Stomach (tissue), 4 donors: ENCODE measurements at regions not wholly inside any gene's neighbourhood (a gene's known extent, or its start where the extent isn't known, plus 50 kb on each side); places are given as distances from the start of the nearest gene placed in this dataset.

Experiments
- CTCF ChIP-seq, 7 experiments: fragments of 450-650 bp in 4 of 7; fragments of 200-600 bp in 3 of 7; sonication (generic) in 3 of 7; IDR thresholded peaks; one replicate each; pipeline ENCODE4 v1.5.1; 2016 to 2019; ENCODE audit warnings: antibody characterized with exemption in 7 of 7, control low read depth in 2 of 7, mild to moderate bottlenecking in 1 of 7
- POLR2A ChIP-seq, 4 donors: fragments of 450-650 bp; IDR thresholded peaks; one replicate each; pipeline ENCODE4 v1.6.1; 2016; ENCODE audit warnings: antibody characterized with exemption in 4 of 4, control low read depth in 2 of 4, mild to moderate bottlenecking in 1 of 4, moderate library complexity in 1 of 4

GRCh38 chr18:41731884-41732283 is 223.2 kb upstream of the PIK3C3 start:
- TF ChIP-seq POLR2A (IDR thresholded peaks at IDR 0.05) (no peak), CTCF (IDR thresholded peaks at IDR 0.05) (no peak)
